ENCODE measurements at regions not wholly inside any gene's neighbourhood (a gene's known extent, or its start where the extent isn't known, plus 50 kb on each side); places are given as distances from the start of the nearest gene placed in this dataset.

GRCh38 chr20:41717483-41717882, 99.3 kb upstream of the CHD6 start:
- 55 to 100% methylated on average over 1 to 3 of the region's 3 CpGs for WGBS, 2 donors (ENCODE audit: low coverage in 1 of 2)
- H3K27me3 ChIP-seq, result no peaks in the 10 kb centered on the region
- H3K4me3 ChIP-seq, result no peak overlapping the region
- no peaks in the 10 kb centered on the region for H3K9me3 ChIP-seq
- intact Hi-C loops (cut with DNase I; ENCODE audit: low total_unique reads), result no loop called here
- in situ Hi-C loops (cut with MboI; ENCODE audit: low pct_ligation_motif_present in 1 of 4, low pct_unique_long_range_greater_than_20kb in 1 of 4, low sequenced_read_pairs in 3 of 4), result no loop called here
- H3K36me3 ChIP-seq, result no peaks in the 10 kb centered on the region
- DNase-seq, result no peak
- no peaks in the 10 kb centered on the region for H3K4me1 ChIP-seq
- TF ChIP-seq POLR2AphosphoS5 (IDR thresholded peaks at IDR 0.05) (no peak), POLR2A (IDR thresholded peaks at IDR 0.05) (no peak), CTCF (IDR thresholded peaks at IDR 0.05) (no peak), EP300 (IDR thresholded peaks at IDR 0.05; ENCODE audit: low read depth) (no peak)
- no peak overlapping the region for H3K27ac ChIP-seq

GRCh38 chr20:41716911-41717310, 98.7 kb upstream of the CHD6 start:
- no peaks in the 10 kb centered on the region for H3K36me3 ChIP-seq
- intact Hi-C loops (cut with DNase I; ENCODE audit: low total_unique reads), result no loop called here
- H3K27ac ChIP-seq, result no peak overlapping the region
- H3K4me3 ChIP-seq, result no peak overlapping the region
- in situ Hi-C loops (cut with MboI; ENCODE audit: low pct_ligation_motif_present in 1 of 4, low pct_unique_long_range_greater_than_20kb in 1 of 4, low sequenced_read_pairs in 3 of 4), result no loop called here
- H3K9me3 ChIP-seq, result no peaks in the 10 kb centered on the region
- TF ChIP-seq CTCF (IDR thresholded peaks at IDR 0.05) (no peak), EP300 (IDR thresholded peaks at IDR 0.05; ENCODE audit: low read depth) (no peak), POLR2AphosphoS5 (IDR thresholded peaks at IDR 0.05) (no peak), POLR2A (IDR thresholded peaks at IDR 0.05) (no peak)
- no peaks in the 10 kb centered on the region for H3K4me1 ChIP-seq
- H3K27me3 ChIP-seq, result no peaks in the 10 kb centered on the region
- DNase-seq, result no peak

- no peaks in the 10 kb centered on the region for H3K36me3 ChIP-seq
- in situ Hi-C loops (cut with MboI; ENCODE audit: low pct_ligation_motif_present in 1 of 4, low pct_unique_long_range_greater_than_20kb in 1 of 4, low sequenced_read_pairs in 3 of 4) (no loop called here), intact Hi-C loops (cut with DNase I; ENCODE audit: low total_unique reads) (no loop called here)
- TF ChIP-seq POLR2AphosphoS5 (IDR thresholded peaks at IDR 0.05) (no peak), CTCF (IDR thresholded peaks at IDR 0.05) (no peak), POLR2A (IDR thresholded peaks at IDR 0.05) (no peak), EP300 (IDR thresholded peaks at IDR 0.05; ENCODE audit: low read depth) (no peak)
- no peak overlapping the region for H3K4me3 ChIP-seq
- H3K27ac ChIP-seq, result no peak overlapping the region
- H3K4me1 ChIP-seq, result no peaks in the 10 kb centered on the region
- H3K27me3 ChIP-seq, result no peaks in the 10 kb centered on the region
- WGBS, 2 donors (ENCODE audit: low coverage in 1 of 2), result 60 to 66% methylated on average over 2 to 3 of the region's 3 CpGs
- no peak for DNase-seq
- no peaks in the 10 kb centered on the region for H3K9me3 ChIP-seq
Observed at GRCh38 chr20:41716436-41716835, 98.3 kb upstream of the CHD6 start.

GRCh38 chr20:41715526-41715925, 97.3 kb upstream of the CHD6 start:
- DNase-seq, result no peak
- Histone ChIP-seq H3K4me1 (no peaks in the 10 kb centered on the region), H3K9me3 (no peaks in the 10 kb centered on the region), H3K27me3 (no peaks in the 10 kb centered on the region), H3K4me3 (no peak overlapping the region), H3K27ac (no peak overlapping the region), H3K36me3 (no peaks in the 10 kb centered on the region)
- TF ChIP-seq EP300 (IDR thresholded peaks at IDR 0.05; ENCODE audit: low read depth) (no peak), POLR2A (IDR thresholded peaks at IDR 0.05) (no peak), CTCF (IDR thresholded peaks at IDR 0.05) (no peak), POLR2AphosphoS5 (IDR thresholded peaks at IDR 0.05) (no peak)
- WGBS, 2 donors (ENCODE audit: low coverage in 1 of 2), result 38% methylated on average over 1 of the region's 1 CpG; no CpG with 5 or more reads in 1 of the 2 donors
- in situ Hi-C loops (cut with MboI; ENCODE audit: low pct_ligation_motif_present in 1 of 4, low pct_unique_long_range_greater_than_20kb in 1 of 4, low sequenced_read_pairs in 3 of 4), result no loop called here
- intact Hi-C loops (cut with DNase I; ENCODE audit: low total_unique reads), result no loop called here
